ENCODE measurements at regions not wholly inside any gene's neighbourhood (a gene's known extent, or its start where the extent isn't known, plus 50 kb on each side); places are given as distances from the start of the nearest gene placed in this dataset.

GRCh38 chr12:4177262-4177661 lies 96.3 kb upstream of the CCND2 start:
- SMC1A ChIA-PET (ENCODE audit: uncharacterized antibody, unreplicated experiment): interaction anchor here (0.6 to 4.1 kb wide), 11 partner anchors 11 to 392 kb away, joined by 3 to 30 read pairs (median 5); no protein-coding TSS in a partner anchor
- DNase-seq (ENCODE audit: low read depth, low spot score) (no peak), ATAC-seq (no peak; the same call in 2 of the 3 replicates), FAIRE-seq (no peak)
- POLR2A ChIA-PET: interaction anchor here (1.0 to 1.4 kb wide), 2 partner anchors 26 to 39 kb away, joined by 3 to 4 read pairs; no protein-coding TSS in a partner anchor
- Histone ChIP-seq H3K9ac (ENCODE audit: control insufficient read depth, insufficient read depth, low read length) (no peak overlapping the region), H3K4me1 (ENCODE audit: control insufficient read depth, insufficient read depth, low read length) (peaks cover 14% of the 10 kb centered on the region; the same call in 1 of the 2 replicates), H3K27ac (ENCODE audit: control insufficient read depth, insufficient read depth) (no peak overlapping the region), H4K20me1 (ENCODE audit: control insufficient read depth, insufficient read depth) (no peaks in the 10 kb centered on the region), H3K9me3 (replicated peaks; ENCODE audit: control insufficient read depth, insufficient read depth, low read length) (no peaks in the 10 kb centered on the region), H2AFZ (ENCODE audit: control insufficient read depth, low read depth, low read length) (no peak overlapping the region), H3K79me2 (ENCODE audit: control insufficient read depth, insufficient read depth, low read length) (no peaks in the 10 kb centered on the region), H3K36me3 (ENCODE audit: control insufficient read depth in 2 of 2, insufficient read depth in 2 of 2, low read length in 1 of 2) (no peaks in the 10 kb centered on the region), H3K4me3 (no peak overlapping the region), H3K27me3 (replicated peaks in 1 of 2; ENCODE audit: control insufficient read depth in 2 of 2, insufficient read depth in 2 of 2, low read length in 1 of 2) (no peaks in the 10 kb centered on the region), H3K4me2 (ENCODE audit: control insufficient read depth, insufficient read depth) (no peak overlapping the region)
- no TSS peak for BruUV-seq (replicated peaks)
- intact Hi-C loops (cut with micrococcal nuclease; ENCODE audit: unreplicated experiment): no loop called here
- 100% methylated on average over 2 of the region's 2 CpGs for WGBS (ENCODE audit: insufficient coverage, insufficient replicate concordance, low lambda C conversion rate, missing lambda C conversion rate)
- in situ Hi-C loops (cut with MboI): no loop called here
- RAD21 ChIA-PET (ENCODE audit: unreplicated experiment): interaction anchor here (0.7 to 2.1 kb wide), 5 partner anchors 8 to 334 kb away, joined by 3 to 8 read pairs (median 3); no protein-coding TSS in a partner anchor
- CTCF ChIA-PET: interaction anchor here (0.7 to 1.5 kb wide), 4 partner anchors 12 to 182 kb away, joined by 3 to 7 read pairs (median 4); no protein-coding TSS in a partner anchor
- TF ChIP-seq SPI1 (IDR thresholded peaks at IDR 0.05; ENCODE audit: borderline replicate concordance, insufficient read depth, low read depth, low read length) (peak; percentile 15; the same call in 1 of the 2 replicates), ASH2L (IDR thresholded peaks at IDR 0.05; ENCODE audit: borderline replicate concordance, low read depth) (no peak)

GRCh38 chr12:4176168-4176567 lies 97.4 kb upstream of the CCND2 start:
- CTCF ChIA-PET: interaction anchor here (1.3 kb wide), 2 partner anchors 39 to 69 kb away, joined by 3 to 7 read pairs; no protein-coding TSS in a partner anchor
- Histone ChIP-seq H3K4me2 (ENCODE audit: control insufficient read depth, insufficient read depth) (no peak overlapping the region), H2AFZ (ENCODE audit: control insufficient read depth, low read depth, low read length) (no peak overlapping the region), H4K20me1 (ENCODE audit: control insufficient read depth, insufficient read depth) (no peaks in the 10 kb centered on the region), H3K79me2 (ENCODE audit: control insufficient read depth, insufficient read depth, low read length) (no peaks in the 10 kb centered on the region), H3K4me1 (ENCODE audit: control insufficient read depth, insufficient read depth, low read length) (peaks cover 14% of the 10 kb centered on the region; the same call in 1 of the 2 replicates), H3K4me3 (no peak overlapping the region), H3K36me3 (ENCODE audit: control insufficient read depth in 2 of 2, insufficient read depth in 2 of 2, low read length in 1 of 2) (no peaks in the 10 kb centered on the region), H3K9ac (ENCODE audit: control insufficient read depth, insufficient read depth, low read length) (no peak overlapping the region), H3K27me3 (replicated peaks in 1 of 2; ENCODE audit: control insufficient read depth in 2 of 2, insufficient read depth in 2 of 2, low read length in 1 of 2) (no peaks in the 10 kb centered on the region), H3K27ac (ENCODE audit: control insufficient read depth, insufficient read depth) (no peak overlapping the region), H3K9me3 (replicated peaks; ENCODE audit: control insufficient read depth, insufficient read depth, low read length) (no peaks in the 10 kb centered on the region)
- RAD21 ChIA-PET (ENCODE audit: unreplicated experiment): interaction anchor here (2.1 kb wide), 1 partner anchor 86 kb away, joined by 5 read pairs; no protein-coding TSS in a partner anchor
- SMC1A ChIA-PET (ENCODE audit: uncharacterized antibody, unreplicated experiment): interaction anchor here (1.5 to 4.1 kb wide), 5 partner anchors 10 to 28 kb away, joined by 6 to 30 read pairs (median 12); no protein-coding TSS in a partner anchor
- no peak for DNase-seq (ENCODE audit: low read depth, low spot score)
- ATAC-seq: no peak
- no peak for FAIRE-seq
- no TSS peak for BruUV-seq (replicated peaks)
- intact Hi-C loops (cut with micrococcal nuclease; ENCODE audit: unreplicated experiment) (no loop called here), in situ Hi-C loops (cut with MboI) (no loop called here)
- POLR2A ChIA-PET: interaction anchor here (0.6 to 1.1 kb wide), 3 partner anchors 10 to 96 kb away, joined by 3 read pairs; no protein-coding TSS in a partner anchor
- TF ChIP-seq PRDM15 (CRISPR knock-in tag; IDR thresholded peaks at IDR 0.05) (no peak), KAT2A (conservative IDR thresholded peaks at IDR 0.05; ENCODE audit: control insufficient read depth, low read depth, low read length) (no peak), YY1 (IDR thresholded peaks at IDR 0.05; ENCODE audit: low read depth, low read length) (no peak), MYB (IDR thresholded peaks at IDR 0.05; ENCODE audit: borderline replicate concordance, low read depth, low read length) (no peak), CREB1 (IDR thresholded peaks at IDR 0.05; ENCODE audit: low read depth) (no peak), RELA (IDR thresholded peaks at IDR 0.05; ENCODE audit: borderline replicate concordance, partially characterized antibody) (no peak), BCL11A (IDR thresholded peaks at IDR 0.05; ENCODE audit: low read depth, low read length) (no peak), ZNF24 (IDR thresholded peaks at IDR 0.05) (no peak), RCOR1 (conservative IDR thresholded peaks at IDR 0.05; ENCODE audit: low read depth, low read length) (no peak), ZNF217 (IDR thresholded peaks at IDR 0.05) (no peak)
